ENCODE measurements at regions not wholly inside any gene's neighbourhood (a gene's known extent, or its start where the extent isn't known, plus 50 kb on each side); places are given as distances from the start of the nearest gene placed in this dataset.

DNA sequence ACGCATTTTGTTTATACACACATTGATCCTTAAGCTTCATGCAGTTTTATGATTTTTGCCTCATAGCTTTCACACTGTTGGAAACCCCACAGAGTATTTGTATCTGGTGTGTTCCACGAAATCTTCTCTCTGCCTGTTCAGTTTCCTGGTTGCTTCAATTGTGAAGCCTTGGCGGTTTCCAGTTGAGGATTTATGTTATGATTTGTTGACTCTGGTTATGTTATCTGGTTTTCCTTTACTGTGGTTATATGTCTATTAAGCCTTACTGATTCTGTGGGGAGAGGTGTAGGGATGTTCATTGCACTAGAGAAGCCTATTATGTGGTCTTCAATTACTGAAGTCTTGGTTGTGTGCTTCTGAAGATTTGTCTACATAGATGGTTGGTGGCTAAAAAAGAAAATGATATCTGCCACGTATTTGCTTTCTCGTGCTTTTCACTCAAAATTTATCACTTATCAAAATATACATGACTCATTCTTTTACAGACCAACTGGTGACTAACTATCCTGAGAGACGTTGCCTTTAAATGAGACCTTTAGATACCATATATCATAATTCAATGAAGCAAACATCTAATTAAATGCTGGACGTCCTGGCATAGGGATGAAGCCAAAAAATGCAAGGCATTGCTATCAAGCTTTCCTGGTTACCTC is 488.0 kb upstream of the B3GALT2 start:
- no peaks in the 10 kb centered on the region for H3K9me3 ChIP-seq (ENCODE audit: insufficient read depth, low read depth, low read length)
- no peak overlapping the region for H3K9ac ChIP-seq (ENCODE audit: low read depth, low read length)
- H3K4me1 ChIP-seq (ENCODE audit: insufficient read depth, low read length): no peaks in the 10 kb centered on the region
- H3K36me3 ChIP-seq (ENCODE audit: insufficient read depth, low read depth, low read length): no peaks in the 10 kb centered on the region
- no peaks in the 10 kb centered on the region for H3K27me3 ChIP-seq (ENCODE audit: insufficient read depth, low read length)
- H3K27ac ChIP-seq (ENCODE audit: low read length): no peak overlapping the region
- H3K4me3 ChIP-seq (ENCODE audit: low read length): no peak overlapping the region

DNA sequence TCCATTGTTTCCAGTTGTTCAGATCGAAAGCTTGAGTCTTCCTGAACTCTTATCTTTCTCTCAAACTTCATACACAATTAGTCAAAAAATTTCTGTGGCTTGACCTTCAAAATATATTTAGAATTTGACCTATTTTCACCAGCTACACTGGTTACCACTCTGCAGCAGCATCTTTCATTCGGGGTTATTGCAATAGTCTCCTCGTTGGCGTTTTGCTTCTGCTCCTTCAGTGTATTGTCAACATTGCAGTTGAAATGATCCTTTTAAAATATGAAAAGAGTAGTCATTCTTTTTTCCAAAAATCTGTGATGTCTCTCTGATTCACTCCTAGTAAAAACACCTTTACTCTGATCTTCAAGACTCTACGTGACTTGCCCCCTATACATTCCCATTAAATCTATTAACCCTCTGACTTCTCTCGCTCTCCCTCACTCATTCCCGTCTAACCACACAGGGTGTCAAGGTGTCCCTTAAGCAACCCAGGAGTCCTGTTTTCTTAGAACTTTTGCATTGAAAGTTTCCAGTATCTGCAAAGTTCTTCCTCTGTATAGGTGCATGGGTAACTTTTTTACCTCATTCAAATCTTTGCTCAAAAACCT is 480.2 kb upstream of the B3GALT2 start:
- Histone ChIP-seq H3K27me3 (ENCODE audit: insufficient read depth, low read length) (no peaks in the 10 kb centered on the region), H3K4me3 (ENCODE audit: low read length) (no peak overlapping the region), H3K9ac (ENCODE audit: low read depth, low read length) (no peak overlapping the region), H3K27ac (ENCODE audit: low read length) (no peak overlapping the region), H3K36me3 (ENCODE audit: insufficient read depth, low read depth, low read length) (no peaks in the 10 kb centered on the region), H3K9me3 (ENCODE audit: insufficient read depth, low read depth, low read length) (no peaks in the 10 kb centered on the region), H3K4me1 (ENCODE audit: insufficient read depth, low read length) (no peaks in the 10 kb centered on the region)

DNA sequence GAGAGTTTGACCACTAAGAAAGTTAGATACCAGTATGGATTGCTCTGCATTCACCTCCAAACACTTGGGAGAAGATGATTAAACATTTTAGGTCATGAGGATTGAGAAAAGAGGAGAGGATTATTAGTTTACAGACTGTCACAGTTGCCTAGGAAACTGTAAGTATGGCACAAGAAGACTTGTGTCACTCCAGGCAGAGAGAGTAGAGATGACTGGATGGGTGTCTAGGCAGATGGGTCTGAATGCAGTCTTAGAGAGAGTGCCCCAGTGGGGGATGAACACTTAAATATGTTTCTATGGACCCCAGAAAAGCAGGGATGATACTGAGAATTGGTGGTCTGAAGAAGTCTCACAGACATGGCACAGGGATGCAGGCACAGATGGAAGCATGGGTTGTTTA is 477.6 kb upstream of the B3GALT2 start:
- Histone ChIP-seq H3K4me3 (ENCODE audit: low read length) (no peak overlapping the region), H3K9ac (ENCODE audit: low read depth, low read length) (no peak overlapping the region), H3K27me3 (ENCODE audit: insufficient read depth, low read length) (no peaks in the 10 kb centered on the region), H3K27ac (ENCODE audit: low read length) (no peak overlapping the region), H3K4me1 (ENCODE audit: insufficient read depth, low read length) (no peaks in the 10 kb centered on the region), H3K36me3 (ENCODE audit: insufficient read depth, low read depth, low read length) (no peaks in the 10 kb centered on the region), H3K9me3 (ENCODE audit: insufficient read depth, low read depth, low read length) (no peaks in the 10 kb centered on the region)

GRCh38 chr1:193662030-193662429 is 475.6 kb upstream of the B3GALT2 start:
- Histone ChIP-seq H3K9ac (ENCODE audit: low read depth, low read length) (no peak overlapping the region), H3K4me1 (ENCODE audit: insufficient read depth, low read length) (no peaks in the 10 kb centered on the region), H3K9me3 (ENCODE audit: insufficient read depth, low read depth, low read length) (no peaks in the 10 kb centered on the region), H3K27ac (ENCODE audit: low read length) (no peak overlapping the region), H3K4me3 (ENCODE audit: low read length) (no peak overlapping the region), H3K27me3 (ENCODE audit: insufficient read depth, low read length) (no peaks in the 10 kb centered on the region), H3K36me3 (ENCODE audit: insufficient read depth, low read depth, low read length) (no peaks in the 10 kb centered on the region)

- H3K27ac ChIP-seq (ENCODE audit: low read length): no peak overlapping the region
- no peaks in the 10 kb centered on the region for H3K4me1 ChIP-seq (ENCODE audit: insufficient read depth, low read length)
- no peaks in the 10 kb centered on the region for H3K36me3 ChIP-seq (ENCODE audit: insufficient read depth, low read depth, low read length)
- H3K9me3 ChIP-seq (ENCODE audit: insufficient read depth, low read depth, low read length): no peaks in the 10 kb centered on the region
- no peaks in the 10 kb centered on the region for H3K27me3 ChIP-seq (ENCODE audit: insufficient read depth, low read length)
- no peak overlapping the region for H3K4me3 ChIP-seq (ENCODE audit: low read length)
- no peak overlapping the region for H3K9ac ChIP-seq (ENCODE audit: low read depth, low read length)
Observed at GRCh38 chr1:193661385-193661784, 475.0 kb upstream of the B3GALT2 start.

DNA sequence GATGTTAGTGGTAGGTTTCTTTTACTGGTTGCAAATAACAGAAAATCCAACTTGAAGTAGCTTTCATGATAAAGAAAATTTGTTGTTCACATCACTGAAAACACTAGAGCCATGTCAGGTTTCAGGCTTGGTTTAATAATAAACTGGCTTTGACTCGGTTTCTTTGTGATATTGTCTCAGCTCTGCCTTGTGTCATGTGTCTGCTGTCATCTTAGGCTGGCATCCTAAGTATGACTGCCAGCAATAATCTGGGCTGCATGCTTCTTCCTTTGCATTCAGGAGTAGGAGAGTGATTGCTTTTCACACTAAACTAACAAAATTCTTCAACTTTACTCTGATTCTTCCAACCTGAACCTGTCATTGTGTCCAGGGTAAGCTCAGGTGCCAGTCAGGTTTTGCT is 474.0 kb upstream of the B3GALT2 start:
- Histone ChIP-seq H3K27ac (ENCODE audit: low read length) (no peak overlapping the region), H3K36me3 (ENCODE audit: insufficient read depth, low read depth, low read length) (no peaks in the 10 kb centered on the region), H3K27me3 (ENCODE audit: insufficient read depth, low read length) (no peaks in the 10 kb centered on the region), H3K4me3 (ENCODE audit: low read length) (no peak overlapping the region), H3K4me1 (ENCODE audit: insufficient read depth, low read length) (no peaks in the 10 kb centered on the region), H3K9ac (ENCODE audit: low read depth, low read length) (no peak overlapping the region), H3K9me3 (ENCODE audit: insufficient read depth, low read depth, low read length) (no peaks in the 10 kb centered on the region)

DNA sequence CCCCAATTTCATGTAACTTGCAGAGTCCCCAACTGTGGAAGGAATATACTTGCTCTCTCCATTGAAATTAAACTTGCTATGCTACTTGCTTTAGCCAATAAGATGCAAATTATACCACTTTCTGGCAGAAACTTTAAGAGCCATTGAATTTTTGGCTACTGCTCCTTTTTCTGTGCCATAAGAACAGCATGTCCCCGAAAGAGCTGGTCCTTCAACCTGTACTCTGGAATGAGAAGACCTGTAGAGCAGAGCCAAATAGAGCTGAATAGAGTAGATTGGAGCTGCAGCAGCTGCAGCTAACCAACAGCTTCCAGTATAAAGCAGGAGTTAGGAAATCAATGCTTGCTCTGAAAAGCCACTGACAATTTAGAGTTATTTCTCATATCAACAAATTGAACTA is 472.3 kb upstream of the B3GALT2 start:
- Histone ChIP-seq H3K27me3 (ENCODE audit: insufficient read depth, low read length) (no peaks in the 10 kb centered on the region), H3K9ac (ENCODE audit: low read depth, low read length) (no peak overlapping the region), H3K36me3 (ENCODE audit: insufficient read depth, low read depth, low read length) (no peaks in the 10 kb centered on the region), H3K27ac (ENCODE audit: low read length) (no peak overlapping the region), H3K4me1 (ENCODE audit: insufficient read depth, low read length) (no peaks in the 10 kb centered on the region), H3K4me3 (ENCODE audit: low read length) (no peak overlapping the region), H3K9me3 (ENCODE audit: insufficient read depth, low read depth, low read length) (no peaks in the 10 kb centered on the region)

- Histone ChIP-seq H3K4me1 (ENCODE audit: insufficient read depth, low read length) (no peaks in the 10 kb centered on the region), H3K4me3 (ENCODE audit: low read length) (no peak overlapping the region), H3K9me3 (ENCODE audit: insufficient read depth, low read depth, low read length) (no peaks in the 10 kb centered on the region), H3K27me3 (ENCODE audit: insufficient read depth, low read length) (no peaks in the 10 kb centered on the region), H3K9ac (ENCODE audit: low read depth, low read length) (no peak overlapping the region), H3K27ac (ENCODE audit: low read length) (no peak overlapping the region), H3K36me3 (ENCODE audit: insufficient read depth, low read depth, low read length) (no peaks in the 10 kb centered on the region)
Observed at GRCh38 chr1:193658081-193658480, 471.7 kb upstream of the B3GALT2 start.

- no peaks in the 10 kb centered on the region for H3K4me1 ChIP-seq (ENCODE audit: insufficient read depth, low read length)
- H3K36me3 ChIP-seq (ENCODE audit: insufficient read depth, low read depth, low read length): no peaks in the 10 kb centered on the region
- no peak overlapping the region for H3K4me3 ChIP-seq (ENCODE audit: low read length)
- no peaks in the 10 kb centered on the region for H3K27me3 ChIP-seq (ENCODE audit: insufficient read depth, low read length)
- no peak overlapping the region for H3K27ac ChIP-seq (ENCODE audit: low read length)
- H3K9me3 ChIP-seq (ENCODE audit: insufficient read depth, low read depth, low read length): no peaks in the 10 kb centered on the region
- no peak overlapping the region for H3K9ac ChIP-seq (ENCODE audit: low read depth, low read length)
Observed at GRCh38 chr1:193657552-193657951, 471.1 kb upstream of the B3GALT2 start.

DNA sequence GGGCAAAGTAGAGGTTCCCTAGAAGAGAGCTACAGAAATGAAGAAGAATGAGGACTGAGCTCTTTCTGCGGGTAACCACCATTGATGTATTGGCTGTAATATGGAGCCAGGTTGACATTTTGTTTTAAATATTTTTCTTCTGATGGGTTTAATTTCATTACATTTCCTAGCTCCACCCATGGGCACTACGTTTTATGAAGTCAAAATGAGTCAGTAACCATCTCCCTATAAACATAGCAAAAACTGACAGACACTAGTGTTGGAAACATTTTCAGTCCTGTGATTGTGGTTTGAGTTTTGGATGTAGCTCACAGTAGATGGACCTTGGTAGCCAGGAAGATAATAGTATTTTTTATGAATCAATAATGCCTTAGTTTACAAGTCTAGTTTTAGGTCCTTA is 470.4 kb upstream of the B3GALT2 start:
- Histone ChIP-seq H3K9me3 (ENCODE audit: insufficient read depth, low read depth, low read length) (no peaks in the 10 kb centered on the region), H3K27me3 (ENCODE audit: insufficient read depth, low read length) (no peaks in the 10 kb centered on the region), H3K36me3 (ENCODE audit: insufficient read depth, low read depth, low read length) (no peaks in the 10 kb centered on the region), H3K4me1 (ENCODE audit: insufficient read depth, low read length) (no peaks in the 10 kb centered on the region), H3K4me3 (ENCODE audit: low read length) (no peak overlapping the region), H3K27ac (ENCODE audit: low read length) (no peak overlapping the region), H3K9ac (ENCODE audit: low read depth, low read length) (no peak overlapping the region)

GRCh38 chr1:193654951-193655735 is 468.7 kb upstream of the B3GALT2 start:
- no peaks in the 10 kb centered on the region for H3K4me1 ChIP-seq (ENCODE audit: insufficient read depth, low read length)
- no peak overlapping the region for H3K4me3 ChIP-seq (ENCODE audit: low read length)
- H3K9me3 ChIP-seq (ENCODE audit: insufficient read depth, low read depth, low read length): no peaks in the 10 kb centered on the region
- H3K27ac ChIP-seq (ENCODE audit: low read length): no peak overlapping the region
- no peak overlapping the region for H3K9ac ChIP-seq (ENCODE audit: low read depth, low read length)
- H3K27me3 ChIP-seq (ENCODE audit: insufficient read depth, low read length): no peaks in the 10 kb centered on the region
- no peaks in the 10 kb centered on the region for H3K36me3 ChIP-seq (ENCODE audit: insufficient read depth, low read depth, low read length)

DNA sequence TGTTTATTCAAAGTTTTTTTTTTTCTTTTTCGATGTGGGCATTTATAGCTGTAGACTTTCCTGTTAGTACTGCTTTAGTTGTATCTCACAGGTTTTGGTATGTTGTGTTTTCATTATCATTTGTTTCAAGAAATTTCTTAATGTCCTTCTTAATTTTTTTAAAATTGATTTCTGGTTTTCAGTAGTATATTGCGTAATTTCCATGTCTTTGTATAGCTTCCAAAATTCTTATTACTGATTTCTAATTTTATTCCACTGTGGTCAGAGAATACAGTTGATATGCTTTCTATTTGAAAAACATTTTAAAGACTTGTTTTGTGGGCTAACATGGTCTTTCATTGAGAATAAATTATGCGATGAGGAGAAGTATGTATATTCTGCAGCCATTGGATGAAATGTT is 463.2 kb upstream of the B3GALT2 start:
- no peak overlapping the region for H3K4me3 ChIP-seq (ENCODE audit: low read length)
- no peaks in the 10 kb centered on the region for H3K4me1 ChIP-seq (ENCODE audit: insufficient read depth, low read length)
- no peaks in the 10 kb centered on the region for H3K36me3 ChIP-seq (ENCODE audit: insufficient read depth, low read depth, low read length)
- H3K27ac ChIP-seq (ENCODE audit: low read length): no peak overlapping the region
- no peak overlapping the region for H3K9ac ChIP-seq (ENCODE audit: low read depth, low read length)
- H3K27me3 ChIP-seq (ENCODE audit: insufficient read depth, low read length): no peaks in the 10 kb centered on the region
- H3K9me3 ChIP-seq (ENCODE audit: insufficient read depth, low read depth, low read length): no peaks in the 10 kb centered on the region
